DND-41 (cell line): ENCODE measurements at regions not wholly inside any gene's neighbourhood (a gene's known extent, or its start where the extent isn't known, plus 50 kb on each side); places are given as distances from the start of the nearest gene placed in this dataset.

ENCODE experiments used
- ATAC-seq: fragments of 200-7000 bp; cut with Tn5 transposase; 3 replicates; pipeline ENCODE4 v1.9.1; 2021; ENCODE audit warnings: low read depth; ENCODE audit not compliant: insufficient read depth
- DNase-seq: peaks from one replicate; pipeline ENCODE4 v3.0.0-alpha.2; 2020
- H2AFZ ChIP-seq: 2 replicates; pipeline ENCODE4 v1.6.0; 2012; ENCODE audit warnings: low read depth, low read length
- H3K27ac ChIP-seq: 2 replicates; pipeline ENCODE4 v1.5.1; 2012; ENCODE audit warnings: low read length, inconsistent platforms
- H3K27me3 ChIP-seq: fragments of 200-600 bp; sonication (generic); 2 replicates; pipeline ENCODE4 v1.6.0; 2012; ENCODE audit warnings: low read length, mild to moderate bottlenecking, inconsistent platforms; ENCODE audit not compliant: insufficient read depth, poor library complexity
- H3K36me3 ChIP-seq: 2 replicates; pipeline ENCODE4 v1.5.1; 2012; ENCODE audit warnings: low read length, inconsistent platforms; ENCODE audit not compliant: insufficient read depth
- H3K4me1 ChIP-seq: 2 replicates; pipeline ENCODE4 v1.5.1; 2012; ENCODE audit warnings: mild to moderate bottlenecking, low read length; ENCODE audit not compliant: insufficient read depth
- H3K4me2 ChIP-seq: 2 replicates; pipeline ENCODE4 v1.6.0; 2012; ENCODE audit warnings: mild to moderate bottlenecking, moderate library complexity, low read length, inconsistent platforms; ENCODE audit not compliant: insufficient read depth
- H3K4me3 ChIP-seq, 2 experiments: fragments of 200-600 bp in 1 of 2; shearing (Covaris generic) in 1 of 2; 2 replicates each; pipeline ENCODE4 v1.5.1; 2012 to 2016; ENCODE audit warnings: inconsistent platforms in 2 of 2, low read length in 2 of 2, mild to moderate bottlenecking in 2 of 2, low read depth in 1 of 2, moderate library complexity in 1 of 2
- H3K79me2 ChIP-seq: 2 replicates; pipeline ENCODE4 v1.6.0; 2012; ENCODE audit warnings: low read length, inconsistent platforms; ENCODE audit not compliant: insufficient read depth
- H3K9ac ChIP-seq: 2 replicates; pipeline ENCODE4 v1.6.0; 2012; ENCODE audit warnings: low read depth, mild to moderate bottlenecking, inconsistent platforms, low read length, moderate library complexity
- H3K9me3 ChIP-seq: 2 replicates; pipeline ENCODE4 v1.5.1; 2012; ENCODE audit warnings: low read length, moderate library complexity, mild to moderate bottlenecking, inconsistent platforms; ENCODE audit not compliant: insufficient read depth, severe bottlenecking
- H4K20me1 ChIP-seq: 2 replicates; pipeline ENCODE4 v1.6.0; 2012; ENCODE audit warnings: low read length; ENCODE audit not compliant: insufficient read depth
- EZH2 ChIP-seq: IDR thresholded peaks from 3 replicates; pipeline ENCODE4 v1.6.1; 2012; ENCODE audit warnings: borderline replicate concordance, low read depth, mild to moderate bottlenecking, moderate library complexity, low read length, inconsistent platforms; ENCODE audit not compliant: severe bottlenecking
- TF ChIP-seq, protein P1 (sequence below): IDR thresholded peaks from 2 replicates; pipeline ENCODE4 v1.5.1; 2012; ENCODE audit warnings: borderline replicate concordance, low read length, moderate library complexity, mild to moderate bottlenecking; ENCODE audit not compliant: poor library complexity, severe bottlenecking; ENCODE audit errors: extremely low read depth

DNA sequence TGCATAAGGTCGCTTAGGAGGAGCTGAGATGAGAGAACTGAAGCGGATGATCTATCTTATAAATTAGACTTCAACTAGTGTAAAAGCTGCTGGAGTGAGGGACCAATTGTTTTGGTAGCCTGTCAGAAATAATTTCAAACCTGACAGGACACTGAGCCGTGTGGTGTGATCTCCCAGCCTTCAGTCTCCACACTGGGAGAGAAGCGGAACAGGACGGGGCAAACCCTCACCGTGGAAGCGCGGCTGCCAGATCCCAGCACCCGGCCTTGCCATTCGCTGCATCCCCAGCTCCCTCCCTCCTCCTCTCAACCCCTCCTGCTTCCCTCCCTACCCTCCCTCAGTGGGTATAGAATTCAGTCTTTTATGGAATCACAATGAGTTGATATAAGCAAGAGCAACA is 900.1 kb upstream of the SLC35B3 start:
- no peaks in the 10 kb centered on the region for H3K9me3 ChIP-seq
- no peak overlapping the region for H3K9ac ChIP-seq
- no peak overlapping the region for H3K4me2 ChIP-seq
- no peak for ATAC-seq
- H4K20me1 ChIP-seq, result no peaks in the 10 kb centered on the region
- no peaks in the 10 kb centered on the region for H3K4me1 ChIP-seq
- no peak overlapping the region for H2AFZ ChIP-seq
- no peak overlapping the region for H3K4me3 ChIP-seq
- H3K27ac ChIP-seq, result no peak overlapping the region
- no peaks in the 10 kb centered on the region for H3K36me3 ChIP-seq
- TF ChIP-seq, protein P1, sequence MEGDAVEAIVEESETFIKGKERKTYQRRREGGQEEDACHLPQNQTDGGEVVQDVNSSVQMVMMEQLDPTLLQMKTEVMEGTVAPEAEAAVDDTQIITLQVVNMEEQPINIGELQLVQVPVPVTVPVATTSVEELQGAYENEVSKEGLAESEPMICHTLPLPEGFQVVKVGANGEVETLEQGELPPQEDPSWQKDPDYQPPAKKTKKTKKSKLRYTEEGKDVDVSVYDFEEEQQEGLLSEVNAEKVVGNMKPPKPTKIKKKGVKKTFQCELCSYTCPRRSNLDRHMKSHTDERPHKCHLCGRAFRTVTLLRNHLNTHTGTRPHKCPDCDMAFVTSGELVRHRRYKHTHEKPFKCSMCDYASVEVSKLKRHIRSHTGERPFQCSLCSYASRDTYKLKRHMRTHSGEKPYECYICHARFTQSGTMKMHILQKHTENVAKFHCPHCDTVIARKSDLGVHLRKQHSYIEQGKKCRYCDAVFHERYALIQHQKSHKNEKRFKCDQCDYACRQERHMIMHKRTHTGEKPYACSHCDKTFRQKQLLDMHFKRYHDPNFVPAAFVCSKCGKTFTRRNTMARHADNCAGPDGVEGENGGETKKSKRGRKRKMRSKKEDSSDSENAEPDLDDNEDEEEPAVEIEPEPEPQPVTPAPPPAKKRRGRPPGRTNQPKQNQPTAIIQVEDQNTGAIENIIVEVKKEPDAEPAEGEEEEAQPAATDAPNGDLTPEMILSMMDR, result no peak
- no peak for TF ChIP-seq EZH2
- DNase-seq, result no peak
- H3K79me2 ChIP-seq, result no peaks in the 10 kb centered on the region
- H3K27me3 ChIP-seq, result no peaks in the 10 kb centered on the region

DNA sequence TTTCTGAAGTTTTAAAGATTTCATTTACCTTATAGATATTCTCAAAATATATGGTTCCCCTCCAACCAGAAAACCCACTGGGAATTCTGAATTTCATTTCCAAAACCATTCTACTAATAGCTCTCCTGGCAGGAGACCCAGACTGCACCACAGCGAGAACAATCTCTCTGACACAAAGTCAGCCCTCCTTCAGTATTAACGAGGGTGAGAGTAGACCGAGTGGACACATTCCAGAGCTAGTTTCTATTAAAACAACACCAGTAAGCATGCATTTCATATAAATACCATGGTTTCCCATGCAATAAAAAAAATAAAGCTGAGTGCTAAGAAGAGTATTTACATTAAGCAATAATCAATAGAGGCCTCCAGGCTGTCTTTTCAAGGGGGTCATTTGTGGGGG is 899.6 kb upstream of the SLC35B3 start:
- Histone ChIP-seq H2AFZ (no peak overlapping the region), H3K9ac (no peak overlapping the region), H3K4me3 (no peak overlapping the region)

DNA sequence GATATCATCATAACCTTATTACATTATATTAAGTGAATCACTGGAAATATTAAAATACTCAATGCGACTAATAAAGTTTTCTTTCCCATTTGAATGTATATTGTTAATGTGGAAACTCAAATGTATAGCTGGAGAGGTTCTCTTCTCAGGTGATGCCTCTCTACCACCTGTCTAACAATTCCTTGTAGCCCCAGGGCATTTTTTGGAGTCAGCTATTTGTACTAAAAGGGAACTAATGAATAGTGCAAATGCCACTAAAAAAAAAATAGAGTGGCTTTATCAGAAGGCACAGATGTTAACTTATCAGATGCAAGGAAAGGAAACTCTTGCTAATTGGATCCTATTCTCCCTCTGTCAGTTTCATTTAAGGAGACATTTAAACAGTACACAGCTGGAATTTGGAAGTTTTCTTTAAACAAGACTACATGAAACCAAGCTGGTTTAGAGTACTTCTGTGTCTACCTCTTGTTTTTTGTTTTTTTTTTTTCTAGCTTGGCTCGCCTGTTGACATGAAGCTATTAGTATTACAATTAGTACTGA is 897.0 kb upstream of the SLC35B3 start:
- TF ChIP-seq EZH2, result no peak
- TF ChIP-seq, protein P1, result no peak
- no peak for DNase-seq
- H4K20me1 ChIP-seq, result no peaks in the 10 kb centered on the region
- no peak overlapping the region for H3K4me3 ChIP-seq
- H3K9me3 ChIP-seq, result no peaks in the 10 kb centered on the region
- H3K79me2 ChIP-seq, result no peaks in the 10 kb centered on the region
- no peak overlapping the region for H3K9ac ChIP-seq
- no peaks in the 10 kb centered on the region for H3K36me3 ChIP-seq
- H3K27me3 ChIP-seq, result no peaks in the 10 kb centered on the region
- H3K4me2 ChIP-seq, result no peak overlapping the region
- no peak for ATAC-seq
- no peak overlapping the region for H3K27ac ChIP-seq
- no peaks in the 10 kb centered on the region for H3K4me1 ChIP-seq
- no peak overlapping the region for H2AFZ ChIP-seq

More for the DNA sequence above, 899.6 kb upstream of the SLC35B3 start:
- H3K36me3 ChIP-seq, result no peaks in the 10 kb centered on the region
- H4K20me1 ChIP-seq, result no peaks in the 10 kb centered on the region
- DNase-seq (no peak), ATAC-seq (no peak)
- H3K4me1 ChIP-seq, result no peaks in the 10 kb centered on the region
- no peak overlapping the region for H3K4me2 ChIP-seq
- H3K9me3 ChIP-seq, result no peaks in the 10 kb centered on the region
- TF ChIP-seq EZH2, result no peak
- TF ChIP-seq, protein P1, result no peak
- no peak overlapping the region for H3K27ac ChIP-seq
- no peaks in the 10 kb centered on the region for H3K79me2 ChIP-seq
- H3K27me3 ChIP-seq, result no peaks in the 10 kb centered on the region

DNA sequence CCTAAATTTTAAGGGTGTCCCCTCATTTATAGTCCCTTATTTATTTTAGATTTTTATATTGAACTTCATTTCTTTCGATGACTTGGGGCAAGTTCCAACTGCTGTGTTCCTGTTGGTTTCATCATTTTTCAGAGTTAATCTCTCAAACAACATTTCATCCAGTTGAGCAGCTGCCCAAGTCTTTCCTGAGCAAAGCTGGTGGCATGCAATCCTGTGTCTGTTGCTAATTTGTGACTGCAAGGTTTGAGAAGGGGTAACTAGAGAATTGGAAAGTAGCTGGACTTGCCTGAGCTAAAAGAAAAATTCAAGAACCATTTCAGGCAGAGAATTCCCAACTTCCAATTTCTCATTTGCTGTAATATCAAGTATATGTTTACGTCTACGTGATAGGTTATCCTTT is 881.5 kb upstream of the SLC35B3 start:
- Histone ChIP-seq H3K27ac (no peak overlapping the region), H3K79me2 (no peaks in the 10 kb centered on the region), H3K4me2 (no peak overlapping the region), H3K4me1 (no peaks in the 10 kb centered on the region), H3K27me3 (no peaks in the 10 kb centered on the region), H3K36me3 (no peaks in the 10 kb centered on the region), H3K9ac (no peak overlapping the region), H2AFZ (no peak overlapping the region), H3K9me3 (no peaks in the 10 kb centered on the region), H3K4me3 (no peak overlapping the region), H4K20me1 (no peaks in the 10 kb centered on the region)
- ATAC-seq, result no peak
- TF ChIP-seq EZH2, result no peak
- TF ChIP-seq, protein P1, result no peak
- DNase-seq, result no peak
